Retinal pigment epithelial cell (primary cell): ENCODE measurements at regions not wholly inside any gene's neighbourhood (a gene's known extent, or its start where the extent isn't known, plus 50 kb on each side); places are given as distances from the start of the nearest gene placed in this dataset.

ENCODE experiments used
- DNase-seq: peaks from one replicate; pipeline ENCODE4 v3.0.0-alpha.2; 2010; ENCODE audit warnings: low read depth
- H3K4me3 ChIP-seq: 2 replicates; pipeline ENCODE4 v1.5.1; 2011; ENCODE audit warnings: mild to moderate bottlenecking, low read length, control low read depth, moderate library complexity
- CTCF ChIP-seq: conservative IDR thresholded peaks from 2 replicates; pipeline ENCODE4 v1.5.1; 2011; ENCODE audit warnings: low read depth, low read length, control low read depth, inconsistent platforms

- no peak for DNase-seq
Measured at GRCh38 chr11:71115770-71116692, 136.3 kb downstream of the SHANK2 start.

GRCh38 chr11:71114124-71114851 is 138.1 kb downstream of the SHANK2 start:
- peak; percentile 10 for TF ChIP-seq CTCF
- no peak overlapping the region for H3K4me3 ChIP-seq
- no peak for DNase-seq

More at GRCh38 chr11:71115770-71116692, 136.3 kb downstream of the SHANK2 start:
- H3K4me3 ChIP-seq: no peak overlapping the region
- no peak for TF ChIP-seq CTCF

- DNase-seq: no peak
- no peak overlapping the region for H3K4me3 ChIP-seq
- no peak for TF ChIP-seq CTCF
Measured at GRCh38 chr11:71112990-71113389, 139.4 kb downstream of the SHANK2 start.

- TF ChIP-seq CTCF: no peak
- no peak overlapping the region for H3K4me3 ChIP-seq
- no peak for DNase-seq
Measured at GRCh38 chr11:71112454-71112853, 139.9 kb downstream of the SHANK2 start.

- H3K4me3 ChIP-seq: no peak overlapping the region
- no peak for DNase-seq
- TF ChIP-seq CTCF: no peak
Measured at GRCh38 chr11:71109586-71109985, 142.8 kb downstream of the SHANK2 start.

- no peak for TF ChIP-seq CTCF
- DNase-seq: no peak
- no peak overlapping the region for H3K4me3 ChIP-seq
Measured at GRCh38 chr11:71109186-71109585, 143.2 kb downstream of the SHANK2 start.
